Bronchial epithelial cell (primary cell): ENCODE measurements at regions not wholly inside any gene's neighbourhood (a gene's known extent, or its start where the extent isn't known, plus 50 kb on each side); places are given as distances from the start of the nearest gene placed in this dataset.
A peak's percentile ranks its signal among the peaks of the same experiment; 100 is the strongest.

Experiments
- DNase-seq: peaks from one replicate; pipeline ENCODE4 v3.0.0-alpha.2; 2010; ENCODE audit warnings: low read depth
- FAIRE-seq: peaks from 2 replicates; lab custom pipeline; 2011; peaks lifted over from hg19 to GRCh38; lab: Jason Lieb, UNC
- H3K27me3 ChIP-seq: 2 replicates; pipeline ENCODE4 v1.5.1; 2011; ENCODE audit warnings: low read length; ENCODE audit not compliant: control insufficient read depth, insufficient read depth
- H3K36me3 ChIP-seq: 2 replicates; pipeline ENCODE4 v1.5.1; 2011; ENCODE audit warnings: low read length; ENCODE audit not compliant: control insufficient read depth, insufficient read depth
- H3K4me3 ChIP-seq: 2 replicates; pipeline ENCODE4 v1.5.1; 2011; ENCODE audit warnings: mild to moderate bottlenecking, low read depth, low read length, control low read depth
- CTCF ChIP-seq: IDR thresholded peaks from 2 replicates; pipeline ENCODE4 v1.5.1; 2011; ENCODE audit warnings: mild to moderate bottlenecking, moderate library complexity, low read length, control low read depth, inconsistent platforms; ENCODE audit not compliant: insufficient read depth, severe bottlenecking

GRCh38 chr5:44665101-44665701 is 143.5 kb upstream of the MRPS30 start:
- no peak for TF ChIP-seq CTCF
- FAIRE-seq (no peak), DNase-seq (peak; percentile 75)
- H3K27me3 ChIP-seq = no peaks in the 10 kb centered on the region
- H3K4me3 ChIP-seq = no peak overlapping the region
- H3K36me3 ChIP-seq = no peaks in the 10 kb centered on the region

GRCh38 chr5:44664711-44665100 is 144.0 kb upstream of the MRPS30 start:
- TF ChIP-seq CTCF = no peak
- Histone ChIP-seq H3K36me3 (no peaks in the 10 kb centered on the region), H3K27me3 (no peaks in the 10 kb centered on the region), H3K4me3 (no peak overlapping the region)
- DNase-seq (no peak), FAIRE-seq (no peak)

- DNase-seq (no peak), FAIRE-seq (no peak)
- TF ChIP-seq CTCF = no peak
- Histone ChIP-seq H3K4me3 (no peak overlapping the region), H3K36me3 (no peaks in the 10 kb centered on the region), H3K27me3 (no peaks in the 10 kb centered on the region)
Measured at GRCh38 chr5:44663991-44664710, 144.6 kb upstream of the MRPS30 start.

GRCh38 chr5:44661851-44662250 is 146.9 kb upstream of the MRPS30 start:
- no peak for FAIRE-seq
- TF ChIP-seq CTCF = no peak

GRCh38 chr5:44660251-44660650 is 148.5 kb upstream of the MRPS30 start:
- Histone ChIP-seq H3K4me3 (no peak overlapping the region), H3K36me3 (no peaks in the 10 kb centered on the region), H3K27me3 (no peaks in the 10 kb centered on the region)
- FAIRE-seq (no peak), DNase-seq (peak; percentile 9)
- no peak for TF ChIP-seq CTCF

More at GRCh38 chr5:44661851-44662250, 146.9 kb upstream of the MRPS30 start:
- no peaks in the 10 kb centered on the region for H3K27me3 ChIP-seq
- no peak overlapping the region for H3K4me3 ChIP-seq
- H3K36me3 ChIP-seq = no peaks in the 10 kb centered on the region
- no peak for DNase-seq
